Posterior cingulate gyrus (tissue), 11 donors: ENCODE measurements at regions not wholly inside any gene's neighbourhood (a gene's known extent, or its start where the extent isn't known, plus 50 kb on each side); places are given as distances from the start of the nearest gene placed in this dataset.

Source experiments
- DNase-seq, 10 donors: peaks; one replicate each; pipeline versions ENCODE4 v3.0.0 to v3.0.0-alpha.2; 2020 to 2021; ENCODE audit warnings: mixed read lengths in 3 of 10
- intact Hi-C: fragments of 100-400 bp; cut with DNase I; formaldehyde crosslinking; loops from one replicate; pipeline ENCODE4 v1.15.1; 2023

DNA sequence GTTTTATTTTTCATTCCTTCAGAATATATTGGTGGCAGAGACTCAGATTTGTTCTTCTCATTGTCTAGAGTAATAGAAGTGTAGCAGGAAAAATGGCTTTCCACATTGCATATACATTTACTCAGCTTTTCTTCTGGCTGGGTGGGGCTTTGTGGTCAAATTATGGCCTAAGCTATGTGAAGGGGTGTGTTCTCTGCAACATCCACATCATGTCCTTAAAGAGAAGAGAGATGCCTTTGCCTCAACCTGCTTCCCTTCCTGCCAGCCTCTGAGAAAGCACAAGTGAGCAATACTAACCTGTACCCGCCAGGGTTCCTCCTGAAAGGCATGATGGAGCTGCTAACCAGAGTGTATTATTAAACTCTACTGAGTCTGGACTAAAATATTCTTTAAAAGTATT lies 695.6 kb upstream of the FAM241A start:
- intact Hi-C loops, result no loop called here
- DNase-seq, result peak in 1 of 10 donors; percentile 4

DNA sequence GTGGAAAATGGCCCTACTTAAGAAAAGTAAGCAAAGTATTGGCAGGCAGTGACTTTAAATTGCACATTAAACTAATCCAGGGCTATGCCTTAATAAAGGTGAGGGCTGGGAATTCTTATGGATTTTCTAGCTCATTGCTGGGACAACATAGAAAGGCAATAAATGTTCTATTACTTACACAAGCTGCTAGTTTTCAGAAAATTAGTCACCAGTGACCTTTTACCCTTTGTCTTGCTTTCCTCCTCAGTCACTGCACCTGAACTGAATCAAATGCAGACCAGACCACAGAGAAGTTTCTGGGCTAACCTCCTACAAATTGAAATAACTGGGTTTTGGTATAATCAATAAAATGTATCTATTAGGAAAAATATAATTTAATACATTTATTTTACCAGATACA lies 694.4 kb upstream of the FAM241A start:
- DNase-seq, result no peak
- intact Hi-C loops, result no loop called here

DNA sequence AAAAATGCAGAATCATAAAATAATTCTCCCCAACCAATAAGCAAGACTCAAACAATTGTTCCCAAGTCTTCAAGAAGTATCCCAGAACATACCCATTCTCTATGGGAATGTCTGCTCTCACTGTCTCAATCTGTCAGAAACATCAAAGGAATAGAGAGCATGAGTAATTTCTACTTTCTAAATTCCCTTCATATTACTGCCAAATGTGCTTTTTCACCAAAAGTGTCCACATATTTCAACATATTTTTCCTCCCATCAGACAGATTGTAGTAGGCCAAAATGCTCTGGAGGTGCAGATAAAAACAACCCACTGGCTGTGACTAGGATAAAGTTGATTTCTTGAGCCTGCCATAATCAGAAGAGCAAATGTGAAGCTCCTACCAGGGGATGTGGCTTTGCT lies 692.0 kb upstream of the FAM241A start:
- no peak for DNase-seq
- intact Hi-C loops, result no loop called here

DNA sequence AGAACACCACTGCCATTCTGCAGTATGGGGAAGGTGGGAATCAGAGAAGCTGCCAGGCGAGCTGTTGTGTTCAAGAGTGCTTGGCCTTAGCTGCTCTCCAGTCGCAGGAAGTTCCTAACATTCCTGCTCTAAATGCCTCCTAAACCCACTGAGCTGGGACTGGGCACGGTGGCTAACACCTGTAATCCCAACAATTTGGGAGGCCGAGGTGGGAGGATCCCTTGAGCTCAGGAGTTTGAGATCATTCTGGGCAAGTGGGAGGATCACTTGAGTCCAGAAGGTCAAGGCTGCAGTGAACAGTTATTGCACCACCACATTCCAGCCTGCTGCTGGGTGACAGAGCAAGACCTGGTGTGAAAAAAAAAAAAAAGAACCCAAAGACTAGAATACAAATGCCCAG lies 690.3 kb upstream of the FAM241A start:
- peak in 2 of 10 donors; percentile 4 to 33 for DNase-seq
- intact Hi-C loops, result no loop called here

DNA sequence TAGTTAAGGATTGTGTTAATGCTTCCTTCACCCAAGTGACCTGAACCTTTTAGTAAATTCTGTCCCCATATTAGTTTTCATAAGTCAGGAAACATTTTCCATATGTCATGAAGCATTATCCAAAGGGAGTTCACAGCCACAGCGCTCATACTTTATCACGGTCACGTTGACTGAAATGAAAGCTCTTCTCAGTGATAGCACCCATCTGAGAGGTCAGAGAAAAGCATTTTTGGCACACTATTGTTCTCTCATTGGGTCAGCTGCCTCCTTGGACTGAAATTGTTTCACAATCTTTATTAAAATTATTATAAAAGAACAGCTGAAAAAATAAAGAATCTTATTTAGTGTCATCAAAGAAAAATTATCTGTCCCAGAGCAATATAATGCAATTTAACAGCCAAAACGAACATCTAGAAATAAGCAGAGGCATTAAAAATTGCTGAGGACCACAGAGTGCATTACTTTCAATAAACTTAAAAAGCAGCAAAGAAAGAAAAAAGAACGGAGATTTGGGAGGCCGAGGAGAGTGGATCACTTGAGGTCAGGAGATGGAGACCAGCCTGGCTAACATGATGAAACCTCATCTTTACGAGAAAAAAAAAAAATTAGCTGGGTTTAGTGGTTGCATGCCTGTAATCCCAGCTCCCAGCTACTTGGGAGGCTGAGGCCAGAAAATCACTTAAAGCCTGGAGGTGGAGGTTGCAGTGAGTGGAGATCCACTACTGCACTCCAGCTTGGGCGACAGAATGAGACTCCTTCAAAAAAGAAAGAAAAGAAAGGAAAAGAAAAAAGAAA lies 680.8 kb upstream of the FAM241A start:
- intact Hi-C loops, result no loop called here

DNA sequence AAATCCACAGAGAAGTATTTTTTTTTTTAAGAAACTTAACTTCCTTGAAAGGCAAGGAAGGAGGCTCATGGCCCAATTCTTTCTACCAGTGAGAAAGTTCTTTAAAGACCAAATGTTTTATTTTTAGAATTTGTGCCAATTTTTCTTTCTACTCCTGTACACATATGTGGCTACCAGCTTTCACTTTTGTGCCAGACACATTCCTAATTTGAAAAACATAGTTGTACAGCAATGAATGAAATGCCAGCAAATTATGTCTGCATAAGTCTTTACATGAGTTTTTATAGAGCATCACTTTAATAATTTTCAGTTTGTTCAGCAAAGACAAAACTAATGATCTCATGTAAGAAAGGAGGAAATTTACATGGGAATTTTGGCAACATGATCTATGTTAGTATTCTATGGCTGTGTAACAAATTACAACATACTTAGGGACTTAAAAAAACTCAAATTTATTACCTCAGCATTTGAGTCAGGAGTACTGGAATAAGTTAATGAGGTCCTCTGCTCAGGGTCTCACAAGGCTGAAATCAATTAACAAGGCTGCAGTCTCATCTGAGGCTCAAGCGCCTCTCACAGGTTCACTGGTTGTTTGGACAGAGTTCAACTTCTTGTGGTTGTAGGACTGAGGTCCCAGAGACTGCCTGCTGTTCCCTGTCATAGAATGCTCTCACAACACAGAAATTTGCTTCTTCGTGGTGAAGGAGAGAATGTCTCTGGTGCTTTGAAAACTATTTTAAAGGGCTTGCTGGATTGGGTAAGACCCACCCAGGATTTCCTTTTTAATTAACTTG lies 678.2 kb upstream of the FAM241A start:
- intact Hi-C loops, result no loop called here
- no peak for DNase-seq

More for the DNA sequence above, 680.8 kb upstream of the FAM241A start:
- no peak for DNase-seq

DNA sequence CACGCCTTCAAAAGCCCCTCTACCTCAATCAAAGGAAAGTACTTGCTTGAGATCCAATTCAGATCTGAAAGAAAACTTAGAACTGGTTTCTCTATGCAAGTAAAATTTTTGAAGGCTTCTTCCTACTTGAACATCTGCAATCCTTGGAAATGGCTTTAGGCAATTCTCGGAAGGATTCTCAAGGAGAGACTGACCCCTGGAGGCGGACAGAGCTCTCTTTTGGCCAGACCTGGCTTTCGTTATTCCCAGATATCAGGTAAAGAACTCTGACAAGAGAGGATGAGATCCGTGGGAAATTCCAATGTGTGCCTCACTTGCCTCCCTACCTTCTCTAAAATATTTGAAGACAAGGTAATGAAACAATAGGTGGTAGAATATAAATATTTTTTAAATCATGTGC lies 670.3 kb upstream of the FAM241A start:
- peak in 6 of 10 donors; percentile 17 to 57 (median 32) for DNase-seq

DNA sequence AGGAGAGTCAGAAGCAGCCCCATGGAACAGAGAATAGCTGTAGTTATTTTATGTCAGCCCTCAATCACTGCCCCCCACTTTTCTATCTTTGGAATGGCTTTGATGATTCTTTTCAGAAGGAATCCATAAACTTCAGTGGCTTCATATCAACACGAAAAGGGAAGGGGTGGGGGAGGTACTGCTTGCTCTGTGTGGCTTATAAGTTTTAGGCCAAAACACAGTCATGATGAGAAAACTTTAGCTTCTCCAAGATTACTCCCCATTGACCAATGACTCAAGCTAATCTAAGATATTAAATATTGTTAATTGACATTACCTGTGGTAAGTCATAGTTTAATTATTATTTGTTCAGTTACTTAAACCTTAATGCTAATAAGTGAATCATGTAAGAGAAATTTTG lies 669.6 kb upstream of the FAM241A start:
- intact Hi-C loops, result loop anchor here (5.0 kb wide), 1 partner anchor 843 kb away; no protein-coding TSS in a partner anchor
- no peak for DNase-seq

More for the DNA sequence above, 670.3 kb upstream of the FAM241A start:
- intact Hi-C loops, result loop anchor here (5.0 kb wide), 1 partner anchor 843 kb away; no protein-coding TSS in a partner anchor

DNA sequence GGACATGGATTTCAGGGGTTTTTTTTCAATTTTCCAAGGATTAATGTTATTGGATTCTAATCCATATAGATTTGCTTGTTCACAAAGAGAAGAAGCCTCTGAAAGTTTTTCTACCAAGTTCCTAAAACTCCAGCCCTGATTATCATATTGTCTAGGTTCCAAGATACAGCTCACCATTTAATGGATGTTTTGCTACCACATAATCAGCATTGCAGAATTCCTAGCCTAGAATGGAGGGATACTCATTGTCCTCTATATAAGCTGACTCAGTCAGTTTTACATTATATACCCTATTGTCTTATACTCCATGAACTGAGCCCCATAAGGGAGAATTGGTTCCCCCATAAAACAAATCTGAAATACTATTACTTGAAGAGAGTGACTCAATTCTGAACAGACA lies 664.7 kb upstream of the FAM241A start:
- DNase-seq, result no peak
- intact Hi-C loops, result no loop called here

DNA sequence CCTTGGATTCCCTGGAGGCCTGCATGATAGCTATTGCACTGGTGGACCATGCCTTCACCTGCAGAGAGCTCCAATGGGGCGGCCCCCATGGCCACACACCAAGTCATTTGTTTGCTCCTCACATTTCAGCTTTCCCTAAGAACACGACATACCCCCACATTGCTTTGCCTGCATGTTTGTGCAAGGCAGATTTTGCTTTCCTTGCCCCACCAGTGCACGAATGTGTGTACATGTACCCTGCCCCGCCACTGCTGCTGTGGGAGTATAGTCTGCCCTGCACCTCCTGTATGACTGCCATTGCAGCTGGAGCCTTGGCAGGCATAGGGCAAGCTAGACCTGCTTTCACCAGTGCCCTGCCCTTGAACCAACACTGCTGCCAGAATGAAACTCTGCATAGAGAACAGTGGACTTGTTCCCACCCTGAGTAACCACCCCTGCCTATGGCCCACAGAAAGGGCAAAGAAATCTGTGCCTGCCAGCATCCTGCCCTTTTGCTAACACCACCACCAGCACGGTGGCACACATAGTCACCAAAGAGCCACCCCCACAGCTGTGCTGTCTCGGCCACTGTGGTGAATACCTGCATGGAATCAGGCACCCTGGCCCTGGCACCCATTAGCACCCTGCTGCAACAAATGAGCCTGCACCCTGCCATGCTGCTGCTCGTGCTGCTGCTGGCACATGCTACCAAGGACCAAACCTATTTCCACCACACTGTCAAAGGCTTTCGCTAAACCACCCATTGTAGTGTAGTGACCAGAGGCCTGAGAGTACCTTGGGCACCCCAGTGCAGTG lies 661.7 kb upstream of the FAM241A start:
- intact Hi-C loops, result no loop called here
- DNase-seq, result peak in 3 of 10 donors; percentile 42 to 66 (median 59)

DNA sequence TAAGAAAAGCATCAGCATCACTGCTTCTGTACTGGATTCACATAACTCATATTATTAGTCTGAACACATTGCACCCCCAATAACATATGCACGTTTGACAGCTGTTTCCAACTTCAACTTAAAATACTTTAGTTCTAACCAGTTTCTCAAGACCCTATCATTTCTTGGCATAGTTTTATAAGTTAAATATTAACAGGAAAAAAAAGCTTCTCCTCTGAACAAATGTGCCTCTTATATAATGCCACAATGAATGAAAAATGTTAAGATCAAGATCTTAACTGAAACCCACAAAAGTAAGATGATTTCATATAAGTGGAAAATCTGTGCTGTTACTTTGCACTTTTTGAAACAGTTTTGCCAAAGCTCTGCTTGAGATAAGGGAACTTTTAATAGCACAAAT lies 652.8 kb upstream of the FAM241A start:
- DNase-seq, result no peak
- intact Hi-C loops, result no loop called here

DNA sequence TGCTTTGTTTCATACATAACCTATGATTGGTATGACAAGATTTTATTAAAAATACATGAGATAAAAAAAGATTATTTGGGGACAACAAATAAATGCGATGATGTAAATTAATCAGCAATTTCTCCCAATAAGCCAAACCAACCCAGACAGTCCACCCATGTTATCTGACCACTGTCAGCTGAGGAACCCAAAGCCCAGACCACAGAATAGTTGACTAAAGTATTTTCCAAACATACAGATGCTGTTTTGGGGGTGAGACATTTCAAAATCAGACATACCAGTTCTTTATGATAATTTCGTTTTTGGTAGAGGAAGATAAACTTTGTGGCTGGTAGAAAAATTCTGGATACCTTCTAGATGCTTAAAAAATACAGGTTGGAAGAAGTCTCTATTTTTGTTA lies 650.8 kb upstream of the FAM241A start:
- no peak for DNase-seq
- intact Hi-C loops, result no loop called here

DNA sequence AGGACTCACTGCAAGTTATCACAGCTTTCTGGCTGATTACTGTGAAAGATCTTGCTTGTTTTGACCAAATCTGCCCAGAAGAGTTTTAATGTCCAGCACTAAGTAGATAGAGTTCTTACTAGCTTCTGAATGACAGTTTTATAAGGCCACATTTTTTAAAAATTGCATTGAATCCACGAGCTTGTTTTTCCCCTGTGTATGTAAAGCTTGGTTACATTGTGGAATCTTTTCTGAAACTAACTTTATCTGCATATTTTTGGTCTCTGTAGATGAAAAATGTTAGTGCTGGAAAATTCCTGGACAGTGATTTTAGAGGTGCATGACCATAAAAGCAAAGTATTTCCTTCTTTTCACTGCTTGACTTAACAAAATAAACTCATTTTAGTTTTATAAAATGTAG lies 650.3 kb upstream of the FAM241A start:
- intact Hi-C loops, result no loop called here
- no peak for DNase-seq

DNA sequence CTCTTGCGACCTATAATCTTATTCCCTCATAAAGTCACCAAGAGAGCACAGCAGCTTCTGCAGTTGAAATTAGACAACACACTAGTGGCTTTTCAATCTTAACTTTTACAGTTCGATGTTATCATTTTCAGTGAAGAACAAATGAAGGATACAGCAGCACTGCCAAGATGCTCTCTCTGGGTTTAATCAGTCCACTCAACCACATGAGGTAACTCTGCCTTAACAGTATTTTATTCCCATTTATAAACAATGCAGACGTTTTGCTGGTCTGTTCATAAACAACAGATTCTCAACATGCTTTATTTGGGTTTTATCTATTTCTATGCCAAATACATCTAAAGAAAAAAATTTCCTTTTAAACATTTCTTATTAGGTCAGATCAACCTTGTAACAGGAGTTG lies 646.0 kb upstream of the FAM241A start:
- intact Hi-C loops, result no loop called here
- no peak for DNase-seq

DNA sequence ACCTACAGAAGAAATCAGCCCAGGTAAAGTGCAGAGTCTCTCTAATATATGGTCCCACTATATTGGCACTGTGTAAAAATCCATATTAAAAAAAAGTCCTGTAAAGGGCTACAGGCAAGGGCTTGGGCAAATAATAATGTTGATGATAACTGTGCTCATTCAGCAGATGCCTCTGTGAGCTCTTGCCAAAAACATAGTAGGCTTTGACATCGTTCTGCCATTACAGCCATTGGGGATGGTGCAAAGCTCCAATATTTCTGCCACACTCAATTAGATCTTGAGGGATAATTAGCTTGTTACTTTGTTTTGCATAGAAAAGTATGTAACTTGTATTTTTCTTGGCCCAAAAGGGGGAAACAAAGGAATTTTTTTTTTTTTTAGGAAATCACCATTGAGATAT lies 645.5 kb upstream of the FAM241A start:
- intact Hi-C loops, result no loop called here
- no peak for DNase-seq

DNA sequence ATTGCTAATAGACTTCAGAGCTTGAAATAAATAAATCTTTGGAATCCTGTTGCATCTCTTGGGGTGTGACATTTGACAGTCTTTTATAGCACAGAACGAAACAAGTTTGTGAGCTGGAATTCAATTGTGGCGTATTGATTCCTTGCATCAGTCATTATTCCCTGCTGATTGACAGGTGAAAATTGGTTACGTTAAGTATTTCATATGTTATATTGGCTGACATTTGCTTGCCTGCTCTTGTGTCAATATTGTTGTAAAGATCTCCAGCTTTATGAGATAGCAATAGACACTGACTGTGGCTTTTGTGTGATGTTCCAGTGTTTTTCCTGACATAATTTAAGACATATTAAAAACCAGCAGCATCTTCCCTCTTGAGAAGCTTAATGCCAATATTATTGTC lies 644.4 kb upstream of the FAM241A start:
- DNase-seq, result no peak
- intact Hi-C loops, result no loop called here

DNA sequence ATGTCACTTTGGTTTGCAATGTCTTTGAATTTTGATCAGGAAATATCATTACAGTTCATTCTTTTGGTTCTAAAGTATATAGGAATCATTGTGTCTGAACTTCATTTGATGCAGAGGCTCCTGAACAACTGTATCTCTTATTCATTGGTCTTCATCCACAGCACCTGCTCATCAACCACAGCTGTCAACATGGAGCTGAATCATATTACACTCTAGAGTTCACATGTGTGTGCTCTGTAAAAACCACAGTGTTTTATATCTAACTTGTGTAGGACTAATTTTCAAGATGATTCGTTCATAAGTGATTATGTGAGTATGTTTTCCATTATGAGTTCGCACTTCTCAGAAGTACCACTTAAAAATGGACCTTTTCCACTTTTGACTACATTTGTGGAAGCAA lies 643.3 kb upstream of the FAM241A start:
- intact Hi-C loops, result no loop called here
- no peak for DNase-seq

DNA sequence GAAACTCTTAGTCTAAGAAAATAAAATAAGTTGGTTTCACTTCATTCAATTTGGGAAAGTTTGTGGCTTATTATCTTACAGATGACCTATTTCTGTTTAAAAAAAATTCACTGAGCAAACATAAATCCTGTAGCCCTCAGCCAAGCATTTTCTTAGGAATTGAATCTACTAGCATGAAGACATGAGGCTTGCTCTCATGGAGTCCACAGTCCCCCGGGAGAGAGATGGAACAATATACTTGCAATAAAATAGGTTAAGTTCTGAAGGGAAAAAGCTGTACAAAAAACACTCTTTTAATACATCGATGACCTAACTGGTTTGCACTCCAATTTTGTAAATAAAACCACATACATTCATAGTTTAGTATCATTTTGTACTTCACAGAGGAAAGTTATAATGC lies 642.6 kb upstream of the FAM241A start:
- DNase-seq, result no peak
- intact Hi-C loops, result no loop called here

DNA sequence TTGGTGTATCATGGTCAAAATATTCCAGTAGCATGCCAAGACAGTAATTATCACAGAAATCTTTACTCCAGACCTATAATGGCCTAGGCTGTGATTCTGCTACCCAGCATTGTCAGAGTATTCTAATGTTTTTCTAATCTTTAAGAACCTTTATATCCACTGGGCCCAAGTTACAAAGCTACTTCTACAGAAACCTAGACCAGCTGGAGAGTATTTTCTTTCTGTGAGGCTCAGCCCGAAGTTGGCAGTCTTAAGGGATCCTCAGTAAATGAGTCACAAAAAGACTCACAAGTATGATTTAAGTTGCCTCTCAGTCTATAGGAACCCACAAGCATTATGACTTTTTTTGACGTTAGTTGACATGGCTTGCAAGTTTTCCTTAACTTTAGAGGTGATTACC lies 638.5 kb upstream of the FAM241A start:
- intact Hi-C loops, result no loop called here
- DNase-seq, result no peak

DNA sequence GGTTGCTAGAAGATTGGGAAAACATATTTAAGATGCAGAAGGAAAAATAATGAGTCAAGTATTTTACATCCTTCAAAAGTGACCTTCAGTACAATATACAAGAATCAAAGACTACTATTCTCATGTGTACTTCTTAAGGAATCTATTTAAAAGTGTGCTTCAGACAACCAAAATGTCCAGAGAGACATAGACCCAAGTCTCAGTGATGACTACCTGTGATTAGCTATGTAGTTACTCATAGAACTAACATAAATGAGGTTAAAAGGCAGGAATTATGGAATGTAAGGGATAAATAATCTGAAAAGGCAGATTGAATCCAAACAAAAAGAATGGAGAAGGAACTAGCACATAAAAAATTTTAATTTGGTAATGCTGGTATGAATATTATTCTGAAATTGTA lies 634.7 kb upstream of the FAM241A start:
- intact Hi-C loops, result no loop called here
- DNase-seq, result no peak
